Right atrium auricular region (tissue), 2 donors: ENCODE measurements at regions not wholly inside any gene's neighbourhood (a gene's known extent, or its start where the extent isn't known, plus 50 kb on each side); places are given as distances from the start of the nearest gene placed in this dataset.

ENCODE experiments used
- DNase-seq: peaks from one replicate; pipeline ENCODE4 v3.0.0-alpha.2; 2019; ENCODE audit warnings: low spot score
- H3K27ac ChIP-seq, 2 donors: fragments of 200-600 bp; sonication (generic); 1 replicate in 1 of 2; 2 replicates in 1 of 2; pipeline ENCODE4 v1.5.1; 2016 to 2019
- H3K27me3 ChIP-seq, 2 donors: fragments of 200-600 bp; sonication (generic); one replicate each; pipeline versions ENCODE4 v1.5.1 to v1.6.0; 2017 to 2019
- H3K36me3 ChIP-seq: fragments of 200-600 bp; sonication (generic); one replicate; pipeline ENCODE4 v1.5.1; 2016
- H3K4me1 ChIP-seq, 2 donors: fragments of 200-600 bp; sonication (generic); one replicate each; pipeline versions ENCODE4 v1.5.1 to v1.6.0; 2017 to 2019
- H3K4me3 ChIP-seq, 2 donors: fragments of 200-600 bp; sonication (generic); 1 replicate in 1 of 2; 2 replicates in 1 of 2; pipeline ENCODE4 v1.5.1; 2017 to 2019; ENCODE audit warnings: mild to moderate bottlenecking in 1 of 2, moderate library complexity in 1 of 2
- H3K9me3 ChIP-seq, 2 donors: fragments of 200-600 bp; sonication (generic); one replicate each; pipeline ENCODE4 v1.5.1; 2019
- CTCF ChIP-seq, 2 donors: fragments of 200-600 bp; sonication (generic); IDR thresholded peaks; one replicate each; pipeline ENCODE4 v1.5.1; 2019; ENCODE audit warnings: antibody characterized with exemption in 2 of 2

- no peak for DNase-seq
- H3K4me1 ChIP-seq: no peaks in the 10 kb centered on the region
- no peak for TF ChIP-seq CTCF (IDR thresholded peaks at IDR 0.05)
- no peaks in the 10 kb centered on the region for H3K36me3 ChIP-seq
- no peaks in the 10 kb centered on the region for H3K9me3 ChIP-seq
- H3K27ac ChIP-seq: no peak overlapping the region
- no peaks in the 10 kb centered on the region for H3K27me3 ChIP-seq
- H3K4me3 ChIP-seq: no peak overlapping the region
These were observed 61.3 kb upstream of the MME start for GRCh38 chr3:155018621-155019330.

- TF ChIP-seq CTCF (IDR thresholded peaks at IDR 0.05): no peak
- Histone ChIP-seq H3K4me3 (no peak overlapping the region), H3K9me3 (no peaks in the 10 kb centered on the region), H3K27me3 (no peaks in the 10 kb centered on the region), H3K36me3 (no peaks in the 10 kb centered on the region), H3K4me1 (no peaks in the 10 kb centered on the region), H3K27ac (no peak overlapping the region)
- no peak for DNase-seq
These were observed 64.2 kb upstream of the MME start for GRCh38 chr3:155015776-155016436.

GRCh38 chr3:155014953-155015352 is 65.2 kb upstream of the MME start:
- H3K27me3 ChIP-seq: no peaks in the 10 kb centered on the region
- no peaks in the 10 kb centered on the region for H3K9me3 ChIP-seq
- H3K36me3 ChIP-seq: no peaks in the 10 kb centered on the region
- DNase-seq: no peak
- no peak overlapping the region for H3K27ac ChIP-seq
- no peaks in the 10 kb centered on the region for H3K4me1 ChIP-seq
- TF ChIP-seq CTCF (IDR thresholded peaks at IDR 0.05): no peak
- H3K4me3 ChIP-seq: no peak overlapping the region

GRCh38 chr3:155013427-155013826 is 66.7 kb upstream of the MME start:
- no peaks in the 10 kb centered on the region for H3K4me1 ChIP-seq
- no peak overlapping the region for H3K27ac ChIP-seq
- no peaks in the 10 kb centered on the region for H3K36me3 ChIP-seq
- H3K4me3 ChIP-seq: no peak overlapping the region
- no peak for TF ChIP-seq CTCF (IDR thresholded peaks at IDR 0.05)
- no peak for DNase-seq
- H3K27me3 ChIP-seq: no peaks in the 10 kb centered on the region
- H3K9me3 ChIP-seq: no peaks in the 10 kb centered on the region

GRCh38 chr3:155012584-155012983 is 67.5 kb upstream of the MME start:
- no peaks in the 10 kb centered on the region for H3K27me3 ChIP-seq
- no peak for DNase-seq
- H3K4me1 ChIP-seq: no peaks in the 10 kb centered on the region
- H3K4me3 ChIP-seq: no peak overlapping the region
- TF ChIP-seq CTCF (IDR thresholded peaks at IDR 0.05): no peak
- no peaks in the 10 kb centered on the region for H3K9me3 ChIP-seq
- no peaks in the 10 kb centered on the region for H3K36me3 ChIP-seq
- no peak overlapping the region for H3K27ac ChIP-seq
